Endothelial cell of umbilical vein (primary cell): ENCODE measurements at regions not wholly inside any gene's neighbourhood (a gene's known extent, or its start where the extent isn't known, plus 50 kb on each side); places are given as distances from the start of the nearest gene placed in this dataset.

Experiments used
- BruUV-seq: library from RNA; stranded (reverse); fragments of 400-500 nt; replicated peaks from 2 replicates; lab custom pipeline; 2021; lab: Mats Ljungman, UMichigan
- CTCF ChIA-PET: fragments of 300-600, 350-600 bp; sonication (Branson Sonifier 250); formaldehyde crosslinking; loops from one replicate; lab custom pipeline; 2021; ENCODE audit warnings: antibody characterized with exemption, inconsistent platforms; lab: Charles Lee
- POLR2A ChIA-PET: fragments of 300-600, 350-600 bp; sonication (Branson Sonifier 250); formaldehyde crosslinking; loops from one replicate; lab custom pipeline; 2021; ENCODE audit warnings: antibody characterized with exemption, inconsistent platforms; lab: Charles Lee
- DNase-seq: peaks from one replicate; pipeline ENCODE4 v3.0.0-alpha.2; 2011; ENCODE audit warnings: low read depth, low spot score
- FAIRE-seq: peaks from 2 replicates; lab custom pipeline; 2011; peaks lifted over from hg19 to GRCh38; lab: Jason Lieb, UNC
- H2AFZ ChIP-seq: 2 replicates; pipeline ENCODE4 v1.6.0; 2012; ENCODE audit warnings: low read depth, low read length, control low read depth, inconsistent platforms
- H3K27ac ChIP-seq: 2 replicates; pipeline ENCODE4 v1.5.1; 2011; ENCODE audit warnings: low read depth, mild to moderate bottlenecking, control low read depth, low read length, moderate library complexity; ENCODE audit not compliant: insufficient read depth
- H3K27me3 ChIP-seq, 2 experiments: 2 replicates each; pipeline versions ENCODE4 v1.6.0 to v1.6.1; 2011; ENCODE audit warnings: low read length in 2 of 2, mixed read lengths in 1 of 2; ENCODE audit not compliant: control insufficient read depth in 2 of 2, insufficient read depth in 2 of 2
- H3K36me3 ChIP-seq, 2 experiments: 2 replicates in 1 of 2; 3 replicates in 1 of 2; pipeline ENCODE4 v1.5.1; 2011; ENCODE audit warnings: low read length in 2 of 2, mild to moderate bottlenecking in 1 of 2, moderate library complexity in 1 of 2; ENCODE audit not compliant: control insufficient read depth in 2 of 2, insufficient read depth in 2 of 2; ENCODE audit errors: extremely low read depth in 1 of 2
- H3K4me1 ChIP-seq: 3 replicates; pipeline ENCODE4 v1.5.1; 2011; ENCODE audit warnings: mild to moderate bottlenecking, low read length; ENCODE audit not compliant: control insufficient read depth, insufficient read depth; ENCODE audit errors: extremely low read depth
- H3K4me2 ChIP-seq: 2 replicates; pipeline ENCODE4 v1.6.1; 2011; ENCODE audit warnings: low read length, control low read depth, mixed read lengths; ENCODE audit not compliant: insufficient read depth
- H3K4me3 ChIP-seq, 3 experiments: fragments of 200-600 bp in 1 of 3; sonication (generic), shearing (Covaris generic) in 1 of 3; replicated peaks in 1 of 3; 2 replicates each; pipeline ENCODE4 v1.5.1; 2011 to 2016; ENCODE audit warnings: control low read depth in 3 of 3, low read length in 3 of 3, mild to moderate bottlenecking in 2 of 3, inconsistent platforms in 1 of 3, low read depth in 1 of 3, moderate library complexity in 1 of 3; ENCODE audit not compliant: insufficient read depth in 1 of 3
- H3K79me2 ChIP-seq: 2 replicates; pipeline ENCODE4 v1.6.0; 2012; ENCODE audit warnings: low read length, inconsistent platforms; ENCODE audit not compliant: control insufficient read depth, insufficient read depth
- H3K9ac ChIP-seq: replicated peaks from 2 replicates; pipeline ENCODE3; 2011; ENCODE audit warnings: low read length, control low read depth; ENCODE audit not compliant: insufficient read depth; ENCODE audit errors: extremely low read depth
- H3K9me1 ChIP-seq: replicated peaks from 3 replicates; pipeline ENCODE4 v1.6.0; 2011; ENCODE audit warnings: mild to moderate bottlenecking, low read length; ENCODE audit not compliant: control insufficient read depth, insufficient read depth; ENCODE audit errors: extremely low read depth
- H3K9me3 ChIP-seq: replicated peaks from 2 replicates; pipeline ENCODE4 v1.5.1; 2012; ENCODE audit warnings: low read length, inconsistent platforms; ENCODE audit not compliant: control insufficient read depth, insufficient read depth
- H4K20me1 ChIP-seq: replicated peaks from 2 replicates; pipeline ENCODE3; 2011; ENCODE audit warnings: mild to moderate bottlenecking, low read length; ENCODE audit not compliant: control insufficient read depth, insufficient read depth; ENCODE audit errors: extremely low read depth
- EZH2 ChIP-seq: IDR thresholded peaks from 2 replicates; pipeline ENCODE4 v1.6.1; 2012; ENCODE audit warnings: borderline replicate concordance, low read depth, mild to moderate bottlenecking, moderate library complexity, low read length, inconsistent platforms; ENCODE audit not compliant: severe bottlenecking
- FOS ChIP-seq: IDR thresholded peaks from 2 replicates; pipeline ENCODE4 v1.6.1; 2011; ENCODE audit warnings: mild to moderate bottlenecking, low read length, moderate library complexity, borderline replicate concordance; ENCODE audit not compliant: insufficient read depth
- GATA2 ChIP-seq: IDR thresholded peaks from 2 replicates; pipeline ENCODE4 v1.7.0; 2011; ENCODE audit warnings: low read depth, mild to moderate bottlenecking, moderate library complexity, mixed read lengths, low read length; ENCODE audit not compliant: insufficient read length, insufficient read depth
- JUN ChIP-seq: IDR thresholded peaks from 2 replicates; pipeline ENCODE4 v1.6.1; 2011; ENCODE audit warnings: borderline replicate concordance, low read depth; ENCODE audit not compliant: insufficient read length, insufficient read depth
- MAX ChIP-seq: IDR thresholded peaks from 2 replicates; pipeline ENCODE4 v1.6.1; 2011; ENCODE audit not compliant: insufficient read depth, insufficient read length
- MYC ChIP-seq: IDR thresholded peaks from one replicate; pipeline ENCODE4 v1.6.1; 2011; ENCODE audit warnings: mild to moderate bottlenecking, low read depth, low read length
- POLR2A ChIP-seq: IDR thresholded peaks from 2 replicates; pipeline ENCODE4 v1.6.1; 2012; ENCODE audit warnings: low read depth, mild to moderate bottlenecking, control low read depth, low read length
- POLR2AphosphoS5 ChIP-seq: IDR thresholded peaks from 2 replicates; pipeline ENCODE4 v1.6.1; 2012; ENCODE audit warnings: low read depth, mild to moderate bottlenecking, control low read depth, low read length, moderate library complexity; ENCODE audit not compliant: insufficient read depth
- dilution Hi-C: fragments of 300-500 bp; cut with MboI; formaldehyde crosslinking; loops from one replicate; pipeline ENCODE4 v1.15.0; 2019; ENCODE audit warnings: low sequenced_read_pairs; ENCODE audit not compliant: extremely low pct_ligation_motif_present
- intact Hi-C: fragments of 100-400 bp; cut with micrococcal nuclease; formaldehyde crosslinking; loops from one replicate; pipeline ENCODE4 v1.10.0; 2022
- TF ChIP-seq, protein P1 (sequence below), 2 donors: IDR thresholded peaks; 1 replicate in 1 of 2; 2 replicates in 1 of 2; pipeline ENCODE4 v1.5.1; 2011; ENCODE audit warnings: low read length in 2 of 2, mild to moderate bottlenecking in 2 of 2, moderate library complexity in 2 of 2, control low read depth in 1 of 2, inconsistent platforms in 1 of 2, low read depth in 1 of 2; ENCODE audit not compliant: insufficient read depth in 1 of 2; ENCODE audit errors: extremely low read depth in 1 of 2

DNA sequence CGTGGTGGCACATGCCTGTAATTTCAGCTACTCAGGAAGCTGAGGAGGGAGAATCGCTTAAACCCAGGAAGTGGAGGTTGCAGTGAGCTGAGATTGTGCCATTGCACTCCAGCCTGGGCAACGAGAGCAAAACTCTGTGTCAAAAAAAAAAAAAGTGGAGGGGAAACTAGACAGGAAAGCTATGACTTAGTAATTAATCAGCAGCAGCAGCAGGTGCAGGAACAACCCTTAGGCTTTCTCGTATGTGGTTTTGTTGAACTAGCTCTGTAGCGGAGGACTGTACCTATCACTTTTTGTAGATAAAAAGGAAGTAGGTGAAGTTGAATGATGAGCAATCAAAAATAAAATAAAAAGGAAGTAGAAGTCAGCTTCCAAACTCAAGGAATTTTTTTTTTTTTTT lies 76.9 kb upstream of the KMT2C start:
- no peaks in the 10 kb centered on the region for H3K9me3 ChIP-seq
- H3K79me2 ChIP-seq, result no peaks in the 10 kb centered on the region
- intact Hi-C loops, result no loop called here
- POLR2A ChIA-PET, result interaction anchor here (0.6 to 0.7 kb wide), 2 partner anchors 22 to 99 kb away, joined by 3 read pairs; no protein-coding TSS in a partner anchor
- H3K4me2 ChIP-seq, result no peak overlapping the region
- no peak overlapping the region for H3K4me3 ChIP-seq
- dilution Hi-C loops, result no loop called here
- no peaks in the 10 kb centered on the region for H3K9me1 ChIP-seq
- no peaks in the 10 kb centered on the region for H4K20me1 ChIP-seq
- no peak overlapping the region for H3K9ac ChIP-seq
- no peak overlapping the region for H2AFZ ChIP-seq
- CTCF ChIA-PET, result interaction anchor here (1.0 to 1.5 kb wide), 3 partner anchors 8 to 25 kb away, joined by 3 to 5 read pairs (median 4); no protein-coding TSS in a partner anchor
- H3K4me1 ChIP-seq, result no peaks in the 10 kb centered on the region
- TF ChIP-seq POLR2AphosphoS5, result no peak
- no peak for TF ChIP-seq FOS
- TF ChIP-seq GATA2, result no peak
- TF ChIP-seq POLR2A, result no peak
- no peak for TF ChIP-seq MYC
- TF ChIP-seq MAX, result no peak
- FAIRE-seq (no peak), DNase-seq (no peak)
- BruUV-seq, result no TSS peak
- H3K27me3 ChIP-seq, result no peaks in the 10 kb centered on the region
- H3K27ac ChIP-seq, result no peak overlapping the region
- H3K36me3 ChIP-seq, result no peaks in the 10 kb centered on the region

DNA sequence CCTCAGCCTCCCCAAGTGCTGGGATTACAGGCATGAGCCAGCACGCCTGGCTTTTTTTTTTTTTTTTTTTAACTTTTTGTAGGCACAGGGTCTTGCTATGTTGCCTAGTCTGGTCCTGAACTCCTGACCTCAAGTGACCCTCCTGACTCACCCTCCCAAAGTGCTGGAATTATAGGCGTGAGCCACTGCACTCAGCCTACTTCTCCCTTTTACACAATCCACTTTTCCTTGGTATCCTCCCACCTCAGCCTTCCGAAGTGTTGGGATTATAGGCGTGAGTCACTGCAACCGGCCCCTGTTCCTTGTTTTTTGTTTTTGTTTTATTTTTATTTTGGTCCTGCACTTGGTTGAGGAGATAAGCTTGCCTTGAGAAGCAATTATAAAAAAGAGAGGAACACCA lies 75.9 kb upstream of the KMT2C start:
- TF ChIP-seq JUN (no peak), EZH2 (no peak), MAX (no peak), MYC (no peak), GATA2 (no peak), POLR2AphosphoS5 (no peak), FOS (no peak), POLR2A (no peak)
- TF ChIP-seq, protein P1, sequence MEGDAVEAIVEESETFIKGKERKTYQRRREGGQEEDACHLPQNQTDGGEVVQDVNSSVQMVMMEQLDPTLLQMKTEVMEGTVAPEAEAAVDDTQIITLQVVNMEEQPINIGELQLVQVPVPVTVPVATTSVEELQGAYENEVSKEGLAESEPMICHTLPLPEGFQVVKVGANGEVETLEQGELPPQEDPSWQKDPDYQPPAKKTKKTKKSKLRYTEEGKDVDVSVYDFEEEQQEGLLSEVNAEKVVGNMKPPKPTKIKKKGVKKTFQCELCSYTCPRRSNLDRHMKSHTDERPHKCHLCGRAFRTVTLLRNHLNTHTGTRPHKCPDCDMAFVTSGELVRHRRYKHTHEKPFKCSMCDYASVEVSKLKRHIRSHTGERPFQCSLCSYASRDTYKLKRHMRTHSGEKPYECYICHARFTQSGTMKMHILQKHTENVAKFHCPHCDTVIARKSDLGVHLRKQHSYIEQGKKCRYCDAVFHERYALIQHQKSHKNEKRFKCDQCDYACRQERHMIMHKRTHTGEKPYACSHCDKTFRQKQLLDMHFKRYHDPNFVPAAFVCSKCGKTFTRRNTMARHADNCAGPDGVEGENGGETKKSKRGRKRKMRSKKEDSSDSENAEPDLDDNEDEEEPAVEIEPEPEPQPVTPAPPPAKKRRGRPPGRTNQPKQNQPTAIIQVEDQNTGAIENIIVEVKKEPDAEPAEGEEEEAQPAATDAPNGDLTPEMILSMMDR (IDR thresholded peaks at IDR 0.05; ENCODE audit: extremely low read depth in 1 of 2, insufficient read depth in 1 of 2, low read depth in 1 of 2, low read length in 2 of 2), result no peak
- no peak for FAIRE-seq
- no peak overlapping the region for H3K9ac ChIP-seq
- intact Hi-C loops, result no loop called here
- no peaks in the 10 kb centered on the region for H3K36me3 ChIP-seq
- no peaks in the 10 kb centered on the region for H3K79me2 ChIP-seq
- no peaks in the 10 kb centered on the region for H3K9me3 ChIP-seq
- BruUV-seq, result no TSS peak
- dilution Hi-C loops, result no loop called here
- ChIA-PET CTCF (no interaction called here), POLR2A (no interaction called here)
- no peak overlapping the region for H3K4me2 ChIP-seq
- no peak overlapping the region for H3K4me3 ChIP-seq
- H3K4me1 ChIP-seq, result no peaks in the 10 kb centered on the region
- H3K27me3 ChIP-seq, result no peaks in the 10 kb centered on the region
- no peak for DNase-seq
- no peaks in the 10 kb centered on the region for H3K9me1 ChIP-seq
- H3K27ac ChIP-seq, result no peak overlapping the region
- H2AFZ ChIP-seq, result no peak overlapping the region
- no peaks in the 10 kb centered on the region for H4K20me1 ChIP-seq
